ENCODE measurements at regions not wholly inside any gene's neighbourhood (a gene's known extent, or its start where the extent isn't known, plus 50 kb on each side); places are given as distances from the start of the nearest gene placed in this dataset.
A peak's percentile ranks its signal among the peaks of the same experiment; 100 is the strongest.

- TF ChIP-seq ZNF175 (CRISPR knock-in tag; IDR thresholded peaks at IDR 0.05; ENCODE audit: low read depth) (no peak), ZBED1 (IDR thresholded peaks at IDR 0.05) (no peak), SMAD4 (CRISPR knock-in tag; conservative IDR thresholded peaks at IDR 0.05) (no peak)
These were observed 103.6 kb downstream of the GNL3L start (continued) for GRCh38 chrX:54633641-54634040.

- intact Hi-C loops (cut with micrococcal nuclease) (loop anchor here (5.0 to 10.0 kb wide), 2 partner anchors 148 to 594 kb away; partner anchors contain the start of gene PHF8), in situ Hi-C loops (cut with MboI) (loop anchor here (25.0 kb wide), 1 partner anchor 423 kb away; no protein-coding TSS in a partner anchor)
- no peaks in the 10 kb centered on the region for H3K79me2 ChIP-seq (ENCODE audit: control insufficient read depth, insufficient read depth, low read length)
- H3K4me1 ChIP-seq (replicated peaks in 1 of 2; ENCODE audit: control insufficient read depth in 2 of 2, insufficient read depth in 2 of 2, low read length in 2 of 2): peaks cover 2 to 3% of the 10 kb centered on the region in 2 experiments; a peak in 3 of 5 replicates
- ATAC-seq: no peak
- no peaks in the 10 kb centered on the region for H3K9me1 ChIP-seq (ENCODE audit: control insufficient read depth, insufficient read depth, low read length)
- no peak for DNase-seq (ENCODE audit: extremely low read depth in 1 of 4, low spot score in 3 of 4)
- peak overlapping the region; percentile 55 for H3K4me3 ChIP-seq
- TF ChIP-seq ETS2 (tag; IDR thresholded peaks at IDR 0.05; ENCODE audit: borderline replicate concordance, poor library complexity, severe bottlenecking) (no peak), NCOR1 (IDR thresholded peaks at IDR 0.05) (no peak), ZNF280B (CRISPR knock-in tag; IDR thresholded peaks at IDR 0.05) (no peak), NR2F6 (CRISPR knock-in tag; IDR thresholded peaks at IDR 0.05) (no peak), ZNF165 (CRISPR knock-in tag; IDR thresholded peaks at IDR 0.05; ENCODE audit: borderline replicate concordance) (no peak), RCOR1 (IDR thresholded peaks at IDR 0.05; ENCODE audit: borderline replicate concordance in 1 of 2, low read depth in 2 of 2, low read length in 2 of 2) (no peak), ZBTB17 (CRISPR knock-in tag; IDR thresholded peaks at IDR 0.05) (no peak), ZNF639 (CRISPR knock-in tag; conservative IDR thresholded peaks at IDR 0.05 in 1 of 2, IDR thresholded peaks at IDR 0.05 in 1 of 2) (no peak), NBN (IDR thresholded peaks at IDR 0.05; ENCODE audit: low read depth) (no peak), CBX5 (IDR thresholded peaks at IDR 0.05; ENCODE audit: borderline replicate concordance, low read depth) (no peak)
- TSS peak; percentile 98 for BruUV-seq (replicated peaks)
- ChIA-PET POLR2A (interaction anchor here (0.6 to 1.2 kb wide), 5 partner anchors 10 to 361 kb away, joined by 3 to 4 read pairs (median 3); partner anchors contain the start of genes APEX2 and GNL3L), CTCF (ENCODE audit: low intra/inter-chr PET ratio) (no interaction called here)
- peak overlapping the region; percentile 99 for H3K27ac ChIP-seq (ENCODE audit: extremely low read depth, low read depth, low read length)
- no peaks in the 10 kb centered on the region; the same call in 1 of the 2 replicates for H3K9me3 ChIP-seq (replicated peaks; ENCODE audit: control insufficient read depth, insufficient read depth, low read depth, low read length)
- H3K4me2 ChIP-seq (ENCODE audit: insufficient read depth, low read length): peak overlapping the region; percentile 85
- H2AFZ ChIP-seq (ENCODE audit: low read depth, low read length): peak overlapping the region; percentile 97
- no peaks in the 10 kb centered on the region for H4K20me1 ChIP-seq (replicated peaks; ENCODE audit: control insufficient read depth, insufficient read depth, low read length)
- WGBS (ENCODE audit: insufficient coverage, low coverage, missing lambda C conversion rate): 30% methylated on average over 3 of the region's 3 CpGs
- H3K9ac ChIP-seq (ENCODE audit: insufficient read depth in 1 of 2, low read depth in 2 of 2, low read length in 2 of 2): peak overlapping the region in 1 of 2 experiments; percentile 92; a peak in 1 of 4 replicates
- no peaks in the 10 kb centered on the region for H3K36me3 ChIP-seq (ENCODE audit: control insufficient read depth, insufficient read depth, low read length)
- no peaks in the 10 kb centered on the region for H3K27me3 ChIP-seq (ENCODE audit: control insufficient read depth in 2 of 2, insufficient read depth in 2 of 2, low read length in 2 of 2)
- FAIRE-seq: no peak
These were observed 109.0 kb downstream of the GNL3L start for GRCh38 chrX:54639018-54639345.

Data from K562 (cell line).